Gastroesophageal sphincter (tissue), 4 donors: ENCODE measurements at regions not wholly inside any gene's neighbourhood (a gene's known extent, or its start where the extent isn't known, plus 50 kb on each side); places are given as distances from the start of the nearest gene placed in this dataset.

Source experiments
- ATAC-seq: fragments of 150-250 bp; one replicate; pipeline ENCODE4 v1.9.1; 2016; ENCODE audit warnings: mild to moderate bottlenecking, moderate library complexity
- H3K27ac ChIP-seq, 4 donors: fragments of 200-600 bp; sonication (generic) in 3 of 4; 1 replicate in 3 of 4; 2 replicates in 1 of 4; pipeline ENCODE4 v1.5.1; 2016 to 2019
- H3K27me3 ChIP-seq: fragments of 200-600 bp; sonication (generic); one replicate; pipeline ENCODE4 v1.5.1; 2019
- H3K36me3 ChIP-seq, 2 donors: fragments of 200-600 bp; sonication (generic); one replicate each; pipeline ENCODE4 v1.5.1; 2019; ENCODE audit warnings: control low read depth in 1 of 2
- H3K4me1 ChIP-seq, 3 donors: fragments of 200-600 bp; sonication (generic); 1 replicate in 2 of 3; 2 replicates in 1 of 3; pipeline ENCODE4 v1.5.1; 2016 to 2019; ENCODE audit warnings: control low read depth in 2 of 3
- H3K4me3 ChIP-seq, 2 donors: fragments of 200-600 bp; sonication (generic); one replicate each; pipeline ENCODE4 v1.5.1; 2019; ENCODE audit warnings: mild to moderate bottlenecking in 1 of 2, moderate library complexity in 1 of 2
- H3K9me3 ChIP-seq, 3 donors: fragments of 200-600 bp; sonication (generic); one replicate each; pipeline ENCODE4 v1.5.1; 2017 to 2019; ENCODE audit warnings: control low read depth in 2 of 3
- CTCF ChIP-seq, 4 experiments: fragments of 200-600 bp in 2 of 4; fragments of 450-650 bp in 2 of 4; sonication (generic) in 1 of 4; IDR thresholded peaks; one replicate each; pipeline ENCODE4 v1.5.1; 2017 to 2019; ENCODE audit warnings: antibody characterized with exemption in 4 of 4, mild to moderate bottlenecking in 2 of 4, moderate library complexity in 2 of 4
- EP300 ChIP-seq: sonication (generic); formaldehyde crosslinking; IDR thresholded peaks from one replicate; pipeline ENCODE4 v1.6.1; 2017; ENCODE audit warnings: antibody characterized with exemption, mild to moderate bottlenecking
- POLR2A ChIP-seq, 2 donors: fragments of 450-650 bp; IDR thresholded peaks; one replicate each; pipeline ENCODE4 v1.6.1; 2017; ENCODE audit warnings: antibody characterized with exemption in 2 of 2, mild to moderate bottlenecking in 2 of 2, moderate library complexity in 1 of 2
- POLR2AphosphoS5 ChIP-seq: sonication (generic); formaldehyde crosslinking; IDR thresholded peaks from one replicate; pipeline ENCODE4 v1.6.1; 2017; ENCODE audit warnings: antibody characterized with exemption
- WGBS, 2 donors: methylation state at CpG; one replicate each; pipeline ENCODE4 v1.1.5; 2018; ENCODE audit warnings: low coverage in 1 of 2; 5-methylcytosine and 5-hydroxymethylcytosine counted together

- no CpG with 5 or more reads among the region's 3 CpGs for WGBS, 2 donors
- no peak overlapping the region for H3K4me3 ChIP-seq
Observed at GRCh38 chrY:8611815-8612214, 725.4 kb upstream of the TSPY4 start.

GRCh38 chrY:8618302-8618701 is 719.0 kb upstream of the TSPY4 start:
- Histone ChIP-seq H3K27me3 (no peaks in the 10 kb centered on the region), H3K4me1 (no peaks in the 10 kb centered on the region), H3K27ac (no peak overlapping the region), H3K4me3 (no peak overlapping the region), H3K9me3 (no peaks in the 10 kb centered on the region), H3K36me3 (no peaks in the 10 kb centered on the region)
- TF ChIP-seq POLR2AphosphoS5 (no peak), POLR2A (IDR thresholded peaks at IDR 0.05) (no peak), EP300 (no peak), CTCF (IDR thresholded peaks at IDR 0.05) (no peak)
- 50% methylated on average over 2 of the region's 4 CpGs; no CpG with 5 or more reads in 1 of the 2 donors for WGBS, 2 donors
- no peak for ATAC-seq

More at GRCh38 chrY:8611815-8612214, 725.4 kb upstream of the TSPY4 start:
- TF ChIP-seq CTCF (IDR thresholded peaks at IDR 0.05) (no peak), EP300 (no peak), POLR2A (IDR thresholded peaks at IDR 0.05) (no peak), POLR2AphosphoS5 (no peak)
- no peaks in the 10 kb centered on the region for H3K27me3 ChIP-seq
- no peak overlapping the region for H3K27ac ChIP-seq
- H3K9me3 ChIP-seq = no peaks in the 10 kb centered on the region
- no peak for ATAC-seq
- H3K36me3 ChIP-seq = no peaks in the 10 kb centered on the region
- no peaks in the 10 kb centered on the region for H3K4me1 ChIP-seq

- no CpG with 5 or more reads among the region's 1 CpG for whole genome bisulfite sequencing, 2 donors
- Histone ChIP-seq H3K27ac (no peak overlapping the region), H3K4me1 (no peaks in the 10 kb centered on the region), H3K4me3 (no peak overlapping the region), H3K27me3 (no peaks in the 10 kb centered on the region), H3K36me3 (no peaks in the 10 kb centered on the region), H3K9me3 (no peaks in the 10 kb centered on the region)
- ATAC-seq = no peak
- no peak for TF ChIP-seq POLR2A (IDR thresholded peaks at IDR 0.05)
Observed at GRCh38 chrY:8622156-8622555, 715.1 kb upstream of the TSPY4 start.

GRCh38 chrY:8622856-8623255 is 714.4 kb upstream of the TSPY4 start:
- H3K27ac ChIP-seq = no peak overlapping the region
- H3K4me3 ChIP-seq = no peak overlapping the region
- no peaks in the 10 kb centered on the region for H3K36me3 ChIP-seq
- TF ChIP-seq CTCF (IDR thresholded peaks at IDR 0.05) (no peak), POLR2A (IDR thresholded peaks at IDR 0.05) (no peak), EP300 (no peak), POLR2AphosphoS5 (no peak)
- no peaks in the 10 kb centered on the region for H3K27me3 ChIP-seq
- no peak for ATAC-seq
- H3K9me3 ChIP-seq = no peaks in the 10 kb centered on the region
- no CpG with 5 or more reads among the region's 7 CpGs for WGBS, 2 donors
- H3K4me1 ChIP-seq = no peaks in the 10 kb centered on the region

GRCh38 chrY:8629636-8630035 is 707.6 kb upstream of the TSPY4 start:
- no peaks in the 10 kb centered on the region for H3K9me3 ChIP-seq
- H3K27me3 ChIP-seq = no peaks in the 10 kb centered on the region
- no CpG with 5 or more reads among the region's 2 CpGs for WGBS, 2 donors
- no peaks in the 10 kb centered on the region for H3K36me3 ChIP-seq
- H3K27ac ChIP-seq = no peak overlapping the region
- ATAC-seq = no peak
- TF ChIP-seq EP300 (no peak), CTCF (IDR thresholded peaks at IDR 0.05) (no peak), POLR2A (IDR thresholded peaks at IDR 0.05) (no peak), POLR2AphosphoS5 (no peak)
- no peaks in the 10 kb centered on the region for H3K4me1 ChIP-seq
- no peak overlapping the region for H3K4me3 ChIP-seq

- Histone ChIP-seq H3K4me3 (no peak overlapping the region), H3K4me1 (no peaks in the 10 kb centered on the region), H3K36me3 (no peaks in the 10 kb centered on the region), H3K9me3 (no peaks in the 10 kb centered on the region), H3K27ac (no peak overlapping the region), H3K27me3 (no peaks in the 10 kb centered on the region)
- TF ChIP-seq POLR2A (IDR thresholded peaks at IDR 0.05) (no peak), CTCF (IDR thresholded peaks at IDR 0.05) (no peak), EP300 (no peak), POLR2AphosphoS5 (no peak)
- no CpG with 5 or more reads among the region's 5 CpGs for WGBS, 2 donors
- no peak for ATAC-seq
Observed at GRCh38 chrY:8638111-8638510, 699.2 kb upstream of the TSPY4 start.
